A549 (cell line): ENCODE measurements at regions not wholly inside any gene's neighbourhood (a gene's known extent, or its start where the extent isn't known, plus 50 kb on each side); places are given as distances from the start of the nearest gene placed in this dataset.
"Not testable (repeated sequence)": the region's sequence is repeated elsewhere in the genome, so short reads cannot be mapped to it uniquely, and the experiment has no call there.

Source experiments
- ATAC-seq, 2 experiments: fragments of 200-7000 bp in 1 of 2; fragments of >200 bp in 1 of 2; cut with Nextera tagmentation in 1 of 2; cut with Tn5 transposase in 1 of 2; 3 replicates each; pipeline versions ENCODE4 v1.8.0 to v1.9.1; 2018 to 2020; ENCODE audit warnings: mild to moderate bottlenecking in 1 of 2, moderate library complexity in 1 of 2
- CTCF ChIA-PET: fragments of 300-600 bp; sonication (Branson Sonifier 250); formaldehyde crosslinking; extraction: SDS; loops from one replicate; lab custom pipeline; 2021; ENCODE audit warnings: antibody characterized with exemption, inconsistent platforms; lab: Yijun Ruan, JAX
- POLR2A ChIA-PET: fragments of 350-600 bp; formaldehyde crosslinking; extraction: SDS; loops from one replicate; lab custom pipeline; 2021; ENCODE audit warnings: antibody characterized with exemption, inconsistent platforms; lab: Yijun Ruan, JAX
- DNase-seq, 2 experiments: peaks; one replicate each; pipeline versions ENCODE4 v3.0.0 to v3.0.0-alpha.2; 2011 to 2016; ENCODE audit warnings: low read depth in 1 of 2, low spot score in 1 of 2
- FAIRE-seq: peaks from 2 replicates; lab custom pipeline; 2011; peaks lifted over from hg19 to GRCh38; lab: Jason Lieb, UNC
- H3K27ac ChIP-seq, 2 experiments: fragments of >200 bp; sonication (Bioruptor Twin); formaldehyde crosslinking; 3 replicates each; pipeline ENCODE4 v1.5.1; 2016 to 2017
- H3K4me1 ChIP-seq: fragments of >200 bp; sonication (Bioruptor Twin); formaldehyde crosslinking; 3 replicates; pipeline ENCODE4 v1.6.1; 2016
- H3K4me2 ChIP-seq: fragments of >200 bp; sonication (Bioruptor Twin); formaldehyde crosslinking; 3 replicates; pipeline ENCODE4 v1.6.1; 2016
- H3K4me3 ChIP-seq: fragments of >200 bp; sonication (Bioruptor Twin); formaldehyde crosslinking; 3 replicates; pipeline ENCODE4 v1.5.1; 2016
- H3K9me3 ChIP-seq: fragments of >200 bp; sonication (Bioruptor Twin); formaldehyde crosslinking; 3 replicates; pipeline ENCODE4 v1.6.1; 2016
- BHLHE40 ChIP-seq: IDR thresholded peaks from 2 replicates; pipeline ENCODE4 v1.6.1; 2012; ENCODE audit warnings: low read depth, low read length, inconsistent platforms
- CEBPB ChIP-seq, 2 experiments: fragments of >200 bp in 1 of 2; sonication (Bioruptor Twin) in 1 of 2; formaldehyde crosslinking in 1 of 2; IDR thresholded peaks; 2 replicates each; pipeline ENCODE4 v1.6.1; 2012 to 2016
- FOSB ChIP-seq: fragments of 250-450 bp; sonication (Bioruptor Pico); IDR thresholded peaks from 2 replicates; pipeline ENCODE4 v1.5.0; 2020; ENCODE audit warnings: mild to moderate bottlenecking, moderate library complexity
- FOSL2 ChIP-seq, 2 experiments: fragments of 450-650 bp in 1 of 2; fragments of >200 bp in 1 of 2; sonication (Bioruptor Twin) in 1 of 2; formaldehyde crosslinking; IDR thresholded peaks; 2 replicates each; pipeline versions ENCODE4 v1.5.0 to v1.6.1; 2016 to 2020; ENCODE audit warnings: mild to moderate bottlenecking in 1 of 2, moderate library complexity in 1 of 2
- FOXS1 ChIP-seq: fragments of 250-450 bp; sonication (Bioruptor Pico); IDR thresholded peaks from 2 replicates; pipeline ENCODE4 v1.5.0; 2020; ENCODE audit warnings: mild to moderate bottlenecking, moderate library complexity
- HEYL ChIP-seq: fragments of 250-450 bp; sonication (Bioruptor Pico); IDR thresholded peaks from 2 replicates; pipeline ENCODE4 v1.8.0; 2021; ENCODE audit warnings: mild to moderate bottlenecking, moderate library complexity
- HOXA7 ChIP-seq: fragments of 250-450 bp; sonication (Bioruptor Pico); IDR thresholded peaks from 2 replicates; pipeline ENCODE4 v1.5.0; 2020; ENCODE audit warnings: mild to moderate bottlenecking, moderate library complexity
- HOXB13 ChIP-seq: fragments of 250-450 bp; sonication (Bioruptor Pico); IDR thresholded peaks from 2 replicates; pipeline ENCODE4 v1.5.0; 2020; ENCODE audit warnings: low read depth, mild to moderate bottlenecking, moderate library complexity
- JUN ChIP-seq, 2 experiments: fragments of >200 bp; sonication (Bioruptor Twin); formaldehyde crosslinking; IDR thresholded peaks; 2 replicates in 1 of 2; 3 replicates in 1 of 2; pipeline ENCODE4 v1.6.1; 2016 to 2017
- MAFK ChIP-seq: fragments of 450-650 bp; IDR thresholded peaks from 2 replicates; pipeline ENCODE4 v1.6.1; 2014; ENCODE audit not compliant: partially characterized antibody
- NR3C1 ChIP-seq: fragments of >200 bp; sonication (Bioruptor Twin); formaldehyde crosslinking; IDR thresholded peaks from 3 replicates; pipeline ENCODE4 v1.6.1; 2017
- POLR2AphosphoS2 ChIP-seq: conservative IDR thresholded peaks from 2 replicates; pipeline ENCODE4 v1.6.1; 2012; ENCODE audit warnings: low read length, improper control_type of control experiment, inconsistent platforms
- RARB ChIP-seq: fragments of 250-450 bp; sonication (Bioruptor Pico); IDR thresholded peaks from 2 replicates; pipeline ENCODE4 v1.8.0; 2021; ENCODE audit warnings: mild to moderate bottlenecking, moderate library complexity
- RCOR1 ChIP-seq: fragments of 150-350 bp; IDR thresholded peaks from 2 replicates; pipeline ENCODE4 v1.6.1; 2014; ENCODE audit warnings: antibody characterized with exemption, low read length, low read depth
- SMC3 ChIP-seq: fragments of >200 bp; sonication (Bioruptor Twin); formaldehyde crosslinking; IDR thresholded peaks from 3 replicates; pipeline ENCODE4 v1.6.1; 2018; ENCODE audit warnings: inconsistent platforms
- SREBF2 ChIP-seq: fragments of 450-650 bp; IDR thresholded peaks from 2 replicates; pipeline ENCODE4 v1.6.1; 2014; ENCODE audit warnings: mild to moderate bottlenecking, moderate library complexity
- TFCP2L1 ChIP-seq: fragments of 250-450 bp; sonication (Bioruptor Pico); IDR thresholded peaks from 2 replicates; pipeline ENCODE4 v1.5.0; 2021; ENCODE audit warnings: mild to moderate bottlenecking
- TP53 ChIP-seq: fragments of 250-450 bp; sonication (Bioruptor Pico); IDR thresholded peaks from 2 replicates; pipeline ENCODE4 v1.5.0; 2021; ENCODE audit warnings: mild to moderate bottlenecking, moderate library complexity
- ZC3H11A ChIP-seq: fragments of 450-650 bp; IDR thresholded peaks from 2 replicates; pipeline ENCODE4 v1.6.1; 2014; ENCODE audit warnings: antibody characterized with exemption, mild to moderate bottlenecking
- ZFP36 ChIP-seq: fragments of 450-650 bp; IDR thresholded peaks from 2 replicates; pipeline ENCODE4 v1.6.1; 2014; ENCODE audit warnings: borderline replicate concordance; ENCODE audit not compliant: partially characterized antibody
- ZNF302 ChIP-seq: fragments of 250-450 bp; sonication (Bioruptor Pico); IDR thresholded peaks from 2 replicates; pipeline ENCODE4 v1.9.0; 2021; ENCODE audit warnings: inconsistent platforms, mild to moderate bottlenecking, moderate library complexity
- ZSCAN20 ChIP-seq: fragments of 250-450 bp; sonication (Bioruptor Pico); IDR thresholded peaks from 2 replicates; pipeline ENCODE4 v1.8.0; 2022; ENCODE audit warnings: mild to moderate bottlenecking, moderate library complexity
- WGBS: methylation state at CpG from one replicate; pipeline ENCODE4 v1.1.6; 2017; ENCODE audit errors: missing lambda C conversion rate; 5-methylcytosine and 5-hydroxymethylcytosine counted together
- TF ChIP-seq, protein P1 (sequence below): fragments of 200-600 bp; sonication (generic); IDR thresholded peaks from 2 replicates; pipeline ENCODE4 v1.6.1; 2016; ENCODE audit warnings: antibody characterized with exemption, mild to moderate bottlenecking, moderate library complexity
- TF ChIP-seq, protein P2 (sequence below): fragments of >200 bp; sonication (Bioruptor Twin); formaldehyde crosslinking; IDR thresholded peaks from 2 replicates; pipeline ENCODE4 v1.6.1; 2016
- TF ChIP-seq, protein P3 (sequence below): IDR thresholded peaks from 2 replicates; pipeline ENCODE4 v1.6.1; 2012

DNA sequence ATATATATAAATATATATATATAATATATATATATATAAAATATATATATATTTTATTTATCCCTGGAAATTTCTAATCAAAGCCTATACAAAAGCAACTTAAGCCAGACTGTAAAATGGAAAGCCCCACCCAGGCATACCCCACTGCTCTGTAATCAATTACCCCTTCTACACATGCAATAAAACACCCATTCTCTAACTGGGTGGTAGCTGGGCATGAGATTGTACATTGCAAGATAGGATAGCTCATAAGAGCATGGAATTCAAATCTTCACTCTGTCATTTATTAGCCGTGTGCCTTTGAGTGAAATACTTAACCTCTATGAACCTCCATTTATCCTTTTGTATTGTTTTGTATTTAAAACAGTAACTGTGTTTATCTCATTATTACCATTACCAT, 405.3 kb upstream of the SLC30A5 start:
- Histone ChIP-seq H3K4me1 (peaks cover 5% of the 10 kb centered on the region; the same call in 2 of the 3 replicates), H3K4me3 (no peak overlapping the region), H3K4me2 (no peak overlapping the region), H3K9me3 (peaks cover 6% of the 10 kb centered on the region), H3K27ac (no peak overlapping the region)
- TF ChIP-seq JUN (IDR thresholded peaks at IDR 0.05) = no peak
- no peak for TF ChIP-seq ZNF302
- no peak for TF ChIP-seq SMC3
- TF ChIP-seq FOXS1 = no peak
- TF ChIP-seq CEBPB (IDR thresholded peaks at IDR 0.05) = no peak
- TF ChIP-seq, protein P1, sequence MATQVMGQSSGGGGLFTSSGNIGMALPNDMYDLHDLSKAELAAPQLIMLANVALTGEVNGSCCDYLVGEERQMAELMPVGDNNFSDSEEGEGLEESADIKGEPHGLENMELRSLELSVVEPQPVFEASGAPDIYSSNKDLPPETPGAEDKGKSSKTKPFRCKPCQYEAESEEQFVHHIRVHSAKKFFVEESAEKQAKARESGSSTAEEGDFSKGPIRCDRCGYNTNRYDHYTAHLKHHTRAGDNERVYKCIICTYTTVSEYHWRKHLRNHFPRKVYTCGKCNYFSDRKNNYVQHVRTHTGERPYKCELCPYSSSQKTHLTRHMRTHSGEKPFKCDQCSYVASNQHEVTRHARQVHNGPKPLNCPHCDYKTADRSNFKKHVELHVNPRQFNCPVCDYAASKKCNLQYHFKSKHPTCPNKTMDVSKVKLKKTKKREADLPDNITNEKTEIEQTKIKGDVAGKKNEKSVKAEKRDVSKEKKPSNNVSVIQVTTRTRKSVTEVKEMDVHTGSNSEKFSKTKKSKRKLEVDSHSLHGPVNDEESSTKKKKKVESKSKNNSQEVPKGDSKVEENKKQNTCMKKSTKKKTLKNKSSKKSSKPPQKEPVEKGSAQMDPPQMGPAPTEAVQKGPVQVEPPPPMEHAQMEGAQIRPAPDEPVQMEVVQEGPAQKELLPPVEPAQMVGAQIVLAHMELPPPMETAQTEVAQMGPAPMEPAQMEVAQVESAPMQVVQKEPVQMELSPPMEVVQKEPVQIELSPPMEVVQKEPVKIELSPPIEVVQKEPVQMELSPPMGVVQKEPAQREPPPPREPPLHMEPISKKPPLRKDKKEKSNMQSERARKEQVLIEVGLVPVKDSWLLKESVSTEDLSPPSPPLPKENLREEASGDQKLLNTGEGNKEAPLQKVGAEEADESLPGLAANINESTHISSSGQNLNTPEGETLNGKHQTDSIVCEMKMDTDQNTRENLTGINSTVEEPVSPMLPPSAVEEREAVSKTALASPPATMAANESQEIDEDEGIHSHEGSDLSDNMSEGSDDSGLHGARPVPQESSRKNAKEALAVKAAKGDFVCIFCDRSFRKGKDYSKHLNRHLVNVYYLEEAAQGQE = no peak
- TF ChIP-seq RCOR1 = no peak
- ATAC-seq = no peak
- DNase-seq = no peak
- ChIA-PET CTCF (interaction anchor here (1.2 kb wide), 1 partner anchor 9 kb away, joined by 5 read pairs; no protein-coding TSS in a partner anchor), POLR2A (no interaction called here)
- WGBS = 84% methylated on average over 1 of the region's 1 CpG
- peak; percentile 43 for FAIRE-seq

DNA sequence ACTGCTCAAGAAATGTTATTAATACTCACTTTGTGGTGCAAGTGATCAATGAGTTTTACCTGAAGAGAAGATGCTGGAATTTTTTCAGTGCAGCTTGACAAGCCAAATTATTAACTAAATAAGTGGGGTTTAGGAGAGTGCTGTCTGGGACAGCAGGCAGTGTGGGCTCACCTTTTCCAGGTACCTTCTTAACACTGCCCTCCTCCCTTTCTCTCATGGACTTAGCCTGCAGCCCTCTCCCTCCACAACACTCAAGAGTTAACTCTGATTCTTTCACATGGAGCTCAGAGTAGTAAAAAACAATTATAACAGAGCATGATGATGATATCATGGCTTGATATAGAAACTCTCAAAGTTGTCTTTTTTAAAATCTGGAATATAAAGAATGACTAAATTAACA, 404.8 kb upstream of the SLC30A5 start:
- ATAC-seq (no peak), FAIRE-seq (no peak), DNase-seq (no peak)
- no peak overlapping the region for H3K27ac ChIP-seq
- CTCF ChIA-PET = interaction anchor here (1.2 kb wide), 1 partner anchor 9 kb away, joined by 5 read pairs; no protein-coding TSS in a partner anchor
- peaks cover 2% of the 10 kb centered on the region; the same call in 2 of the 3 replicates for H3K4me1 ChIP-seq
- no peak overlapping the region for H3K4me2 ChIP-seq
- POLR2A ChIA-PET = no interaction called here
- H3K9me3 ChIP-seq = peaks cover 6% of the 10 kb centered on the region
- TF ChIP-seq RCOR1 = no peak
- no peak for TF ChIP-seq NR3C1
- TF ChIP-seq FOSL2 (IDR thresholded peaks at IDR 0.05) = no peak
- TF ChIP-seq FOSL2 (CRISPR knock-in tag; IDR thresholded peaks at IDR 0.05) = no peak
- no peak overlapping the region for H3K4me3 ChIP-seq

DNA sequence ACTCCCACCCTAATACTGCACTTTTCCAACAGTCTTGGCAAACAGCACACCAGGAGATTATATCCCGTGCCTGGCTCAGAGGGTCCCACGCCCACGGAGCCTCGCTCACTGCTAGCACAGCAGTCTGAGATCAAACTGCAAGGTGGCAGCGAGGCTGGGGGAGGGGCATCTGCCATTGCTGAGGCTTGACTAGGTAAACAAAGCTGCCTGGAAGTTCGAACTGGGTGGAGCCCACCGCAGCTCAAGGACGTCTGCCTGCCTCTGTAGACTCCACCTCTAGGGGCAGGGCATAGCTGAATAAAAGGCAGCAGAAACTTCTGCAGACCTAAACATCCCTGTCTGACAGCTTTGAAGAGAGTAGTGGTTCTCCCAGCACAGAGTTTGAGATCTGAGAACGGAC, 401.9 kb upstream of the SLC30A5 start:
- H3K4me2 ChIP-seq = 0 out of 3 replicates have a peak overlapping the region, but pooled peaks have one; percentile 20
- CTCF ChIA-PET = interaction anchor here (1.9 kb wide), 1 partner anchor 19 kb away, joined by 4 read pairs; no protein-coding TSS in a partner anchor
- FAIRE-seq, POLR2A ChIA-PET, ATAC-seq, H3K4me1 ChIP-seq, H3K9me3 ChIP-seq, H3K4me3 ChIP-seq, DNase-seq: not testable (repeated sequence)
- WGBS = 19% methylated on average over 9 of the region's 9 CpGs
- H3K27ac ChIP-seq = peak overlapping the region in 1 of 2 experiments; percentile 18; a peak in 1 of 6 replicates

DNA sequence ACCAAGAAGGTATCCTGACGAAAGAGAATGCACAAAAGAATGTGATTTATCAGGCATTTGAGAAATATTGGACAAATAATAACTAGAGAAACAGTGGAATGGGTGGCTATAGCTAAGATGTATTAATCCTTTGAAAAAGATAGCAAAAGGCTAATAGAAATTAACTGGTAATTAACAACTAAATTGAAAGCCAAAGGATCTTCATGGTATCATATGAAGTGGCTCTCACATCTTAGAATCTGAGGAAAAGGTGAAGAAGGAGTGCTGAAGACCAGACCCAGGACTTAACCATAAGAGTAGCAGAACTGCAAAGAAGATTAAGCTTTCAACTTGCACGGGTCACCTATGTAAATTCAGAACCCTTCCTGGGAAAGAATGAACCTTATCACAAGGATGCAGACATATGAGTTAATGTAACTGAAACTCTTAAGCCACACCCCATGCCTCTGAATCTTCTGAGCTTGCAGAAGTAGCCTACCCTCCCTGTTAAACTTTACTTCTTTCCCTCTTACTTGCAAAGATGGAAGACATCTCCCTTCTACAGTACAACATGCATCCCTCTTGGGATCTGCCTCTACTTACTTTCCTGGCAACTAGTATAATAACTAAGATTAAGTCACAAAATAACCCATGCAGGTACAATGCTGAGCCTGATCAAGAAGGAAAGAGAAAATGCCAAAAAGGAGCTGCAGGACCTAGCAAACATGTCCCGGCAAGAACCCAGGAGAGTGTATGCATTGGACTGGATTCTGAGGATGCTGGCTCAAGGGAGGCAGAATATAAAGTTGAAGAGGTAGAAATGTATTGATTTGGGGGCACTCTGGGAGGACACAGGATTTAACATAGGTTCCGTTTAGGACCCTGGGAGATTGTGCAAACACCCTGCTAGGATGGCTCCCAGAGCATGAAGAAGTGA, 395.5 kb upstream of the SLC30A5 start:
- no peak for TF ChIP-seq BHLHE40
- TF ChIP-seq, protein P2, sequence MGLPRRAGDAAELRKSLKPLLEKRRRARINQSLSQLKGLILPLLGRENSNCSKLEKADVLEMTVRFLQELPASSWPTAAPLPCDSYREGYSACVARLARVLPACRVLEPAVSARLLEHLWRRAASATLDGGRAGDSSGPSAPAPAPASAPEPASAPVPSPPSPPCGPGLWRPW = no peak
- no peak for TF ChIP-seq ZNF302
- no peak for TF ChIP-seq FOXS1
- TF ChIP-seq POLR2AphosphoS2 = no peak
- no peak for TF ChIP-seq ZSCAN20
- no peak for TF ChIP-seq TP53
- TF ChIP-seq ZFP36 = no peak
- TF ChIP-seq ZC3H11A = no peak
- TF ChIP-seq HOXB13 (CRISPR knock-in tag) = no peak
- TF ChIP-seq RARB (CRISPR knock-in tag) = no peak
- TF ChIP-seq SREBF2 = no peak
- TF ChIP-seq SMC3 = no peak
- no peak for TF ChIP-seq HEYL
- no peak for TF ChIP-seq HOXA7 (CRISPR knock-in tag)
- no peak for TF ChIP-seq FOSB (CRISPR knock-in tag)
- TF ChIP-seq JUN (IDR thresholded peaks at IDR 0.05) = no peak
- TF ChIP-seq, protein P3, sequence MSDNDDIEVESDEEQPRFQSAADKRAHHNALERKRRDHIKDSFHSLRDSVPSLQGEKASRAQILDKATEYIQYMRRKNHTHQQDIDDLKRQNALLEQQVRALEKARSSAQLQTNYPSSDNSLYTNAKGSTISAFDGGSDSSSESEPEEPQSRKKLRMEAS = no peak
- no peak for TF ChIP-seq MAFK
- no peak for TF ChIP-seq TFCP2L1 (CRISPR knock-in tag)
- H3K27ac ChIP-seq = no peak overlapping the region
- H3K9me3 ChIP-seq = no peaks in the 10 kb centered on the region
- ATAC-seq = no peak
- H3K4me3 ChIP-seq = no peak overlapping the region
- H3K4me2 ChIP-seq = no peak overlapping the region
- ChIA-PET CTCF (no interaction called here), POLR2A (no interaction called here)
- no peak for FAIRE-seq
- no peak for DNase-seq
- WGBS = 31% methylated on average over 4 of the region's 4 CpGs
- H3K4me1 ChIP-seq = no peaks in the 10 kb centered on the region
